A549 (cell line): ENCODE measurements at regions not wholly inside any gene's neighbourhood (a gene's known extent, or its start where the extent isn't known, plus 50 kb on each side); places are given as distances from the start of the nearest gene placed in this dataset.

Experiments
- ATAC-seq, 2 experiments: fragments of 200-7000 bp in 1 of 2; fragments of >200 bp in 1 of 2; cut with Nextera tagmentation in 1 of 2; cut with Tn5 transposase in 1 of 2; 3 replicates each; pipeline versions ENCODE4 v1.8.0 to v1.9.1; 2018 to 2020; ENCODE audit warnings: mild to moderate bottlenecking in 1 of 2, moderate library complexity in 1 of 2
- CTCF ChIA-PET: fragments of 300-600 bp; sonication (Branson Sonifier 250); formaldehyde crosslinking; extraction: SDS; loops from one replicate; lab custom pipeline; 2021; ENCODE audit warnings: antibody characterized with exemption, inconsistent platforms; lab: Yijun Ruan, JAX
- POLR2A ChIA-PET: fragments of 350-600 bp; formaldehyde crosslinking; extraction: SDS; loops from one replicate; lab custom pipeline; 2021; ENCODE audit warnings: antibody characterized with exemption, inconsistent platforms; lab: Yijun Ruan, JAX
- DNase-seq, 2 experiments: peaks; one replicate each; pipeline versions ENCODE4 v3.0.0 to v3.0.0-alpha.2; 2011 to 2016; ENCODE audit warnings: low read depth in 1 of 2, low spot score in 1 of 2
- FAIRE-seq: peaks from 2 replicates; lab custom pipeline; 2011; peaks lifted over from hg19 to GRCh38; lab: Jason Lieb, UNC
- H3K27ac ChIP-seq, 2 experiments: fragments of >200 bp; sonication (Bioruptor Twin); formaldehyde crosslinking; 3 replicates each; pipeline ENCODE4 v1.5.1; 2016 to 2017
- H3K4me1 ChIP-seq: fragments of >200 bp; sonication (Bioruptor Twin); formaldehyde crosslinking; 3 replicates; pipeline ENCODE4 v1.6.1; 2016
- H3K4me2 ChIP-seq: fragments of >200 bp; sonication (Bioruptor Twin); formaldehyde crosslinking; 3 replicates; pipeline ENCODE4 v1.6.1; 2016
- H3K4me3 ChIP-seq: fragments of >200 bp; sonication (Bioruptor Twin); formaldehyde crosslinking; 3 replicates; pipeline ENCODE4 v1.5.1; 2016
- H3K9me3 ChIP-seq: fragments of >200 bp; sonication (Bioruptor Twin); formaldehyde crosslinking; 3 replicates; pipeline ENCODE4 v1.6.1; 2016
- CBX2 ChIP-seq: fragments of 200-600 bp; sonication (generic); IDR thresholded peaks from 2 replicates; pipeline ENCODE4 v1.6.1; 2016; ENCODE audit warnings: low read depth, mild to moderate bottlenecking, borderline replicate concordance
- CEBPB ChIP-seq, 2 experiments: fragments of >200 bp in 1 of 2; sonication (Bioruptor Twin) in 1 of 2; formaldehyde crosslinking in 1 of 2; IDR thresholded peaks; 2 replicates each; pipeline ENCODE4 v1.6.1; 2012 to 2016
- CHD2 ChIP-seq: fragments of 150-350 bp; IDR thresholded peaks from 2 replicates; pipeline ENCODE4 v1.6.1; 2014; ENCODE audit warnings: low read length; ENCODE audit not compliant: partially characterized antibody
- CHD4 ChIP-seq: fragments of 200-600 bp; sonication (generic); IDR thresholded peaks from 2 replicates; pipeline ENCODE4 v1.6.1; 2016; ENCODE audit warnings: antibody characterized with exemption, mild to moderate bottlenecking, borderline replicate concordance
- ELK1 ChIP-seq: fragments of 150-350 bp; IDR thresholded peaks from 2 replicates; pipeline ENCODE4 v1.6.1; 2014; ENCODE audit warnings: low read depth, mild to moderate bottlenecking, low read length
- HDAC2 ChIP-seq: fragments of 200-600 bp; sonication (generic); IDR thresholded peaks from 2 replicates; pipeline ENCODE4 v1.6.1; 2016
- HOXA7 ChIP-seq: fragments of 250-450 bp; sonication (Bioruptor Pico); IDR thresholded peaks from 2 replicates; pipeline ENCODE4 v1.5.0; 2020; ENCODE audit warnings: mild to moderate bottlenecking, moderate library complexity
- HOXB13 ChIP-seq: fragments of 250-450 bp; sonication (Bioruptor Pico); IDR thresholded peaks from 2 replicates; pipeline ENCODE4 v1.5.0; 2020; ENCODE audit warnings: low read depth, mild to moderate bottlenecking, moderate library complexity
- MAFK ChIP-seq: fragments of 450-650 bp; IDR thresholded peaks from 2 replicates; pipeline ENCODE4 v1.6.1; 2014; ENCODE audit not compliant: partially characterized antibody
- MYC ChIP-seq: IDR thresholded peaks from 2 replicates; pipeline ENCODE4 v1.6.1; 2012; ENCODE audit warnings: mild to moderate bottlenecking, inconsistent platforms, low read length, improper control_type of control experiment, borderline replicate concordance
- NPAS2 ChIP-seq: fragments of 250-450 bp; sonication (Bioruptor Pico); IDR thresholded peaks from 2 replicates; pipeline ENCODE4 v1.8.0; 2022; ENCODE audit warnings: mild to moderate bottlenecking, moderate library complexity, borderline replicate concordance
- POLR2A ChIP-seq: IDR thresholded peaks from 2 replicates; pipeline ENCODE4 v1.6.1; 2012; ENCODE audit warnings: mild to moderate bottlenecking, low read length
- RARB ChIP-seq: fragments of 250-450 bp; sonication (Bioruptor Pico); IDR thresholded peaks from 2 replicates; pipeline ENCODE4 v1.8.0; 2021; ENCODE audit warnings: mild to moderate bottlenecking, moderate library complexity
- REST ChIP-seq: fragments of 200-600 bp; sonication (generic); IDR thresholded peaks from 2 replicates; pipeline ENCODE4 v1.6.1; 2016; ENCODE audit warnings: antibody characterized with exemption, mild to moderate bottlenecking, moderate library complexity
- ZFP36 ChIP-seq: fragments of 450-650 bp; IDR thresholded peaks from 2 replicates; pipeline ENCODE4 v1.6.1; 2014; ENCODE audit warnings: borderline replicate concordance; ENCODE audit not compliant: partially characterized antibody
- WGBS: methylation state at CpG from one replicate; pipeline ENCODE4 v1.1.6; 2017; ENCODE audit errors: missing lambda C conversion rate; 5-methylcytosine and 5-hydroxymethylcytosine counted together
- TF ChIP-seq, protein P1 (sequence below): IDR thresholded peaks from 2 replicates; pipeline ENCODE4 v1.6.1; 2012; ENCODE audit warnings: low read depth, borderline replicate concordance
- TF ChIP-seq, protein P2 (sequence below): fragments of >200 bp; sonication (Bioruptor Twin); formaldehyde crosslinking; IDR thresholded peaks from 2 replicates; pipeline ENCODE4 v1.6.1; 2016

DNA sequence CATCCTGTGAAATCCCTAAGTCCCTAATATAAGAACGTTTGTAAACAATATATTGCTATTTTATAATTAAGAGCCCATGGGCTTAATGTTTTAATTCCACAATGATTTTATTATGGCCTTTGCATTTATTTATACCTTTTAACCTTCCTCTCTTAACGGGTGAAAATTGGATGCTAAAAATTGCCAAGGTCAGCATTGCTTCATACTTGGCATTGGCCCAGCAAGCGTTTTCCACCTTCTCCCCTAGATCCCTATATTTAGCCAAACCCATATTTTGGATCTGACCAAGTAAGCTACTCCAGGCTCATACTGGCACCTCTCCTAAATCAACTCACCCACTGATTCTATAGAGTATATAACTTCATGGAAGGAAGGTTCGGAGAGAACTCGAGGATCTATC lies 188.0 kb upstream of the NR2F2 start:
- H3K9me3 ChIP-seq, result no peaks in the 10 kb centered on the region; the same call in 2 of the 3 replicates
- POLR2A ChIA-PET, result no interaction called here
- DNase-seq (no peak), FAIRE-seq (no peak), ATAC-seq (no peak)
- CTCF ChIA-PET, result interaction anchor here (0.6 kb wide), 1 partner anchor 66 kb away, joined by 4 read pairs; no protein-coding TSS in a partner anchor
- no peak overlapping the region for H3K4me3 ChIP-seq
- TF ChIP-seq ELK1, result no peak
- peak; percentile 57 for TF ChIP-seq MAFK
- H3K4me2 ChIP-seq, result no peak overlapping the region
- WGBS, result 55% methylated on average over 5 of the region's 5 CpGs
- no peaks in the 10 kb centered on the region for H3K4me1 ChIP-seq
- no peak overlapping the region for H3K27ac ChIP-seq

- Histone ChIP-seq H3K27ac (no peak overlapping the region), H3K4me1 (no peaks in the 10 kb centered on the region), H3K4me2 (no peak overlapping the region), H3K9me3 (no peaks in the 10 kb centered on the region; the same call in 2 of the 3 replicates), H3K4me3 (no peak overlapping the region)
- DNase-seq (no peak), ATAC-seq (no peak), FAIRE-seq (no peak)
- TF ChIP-seq, protein P1, sequence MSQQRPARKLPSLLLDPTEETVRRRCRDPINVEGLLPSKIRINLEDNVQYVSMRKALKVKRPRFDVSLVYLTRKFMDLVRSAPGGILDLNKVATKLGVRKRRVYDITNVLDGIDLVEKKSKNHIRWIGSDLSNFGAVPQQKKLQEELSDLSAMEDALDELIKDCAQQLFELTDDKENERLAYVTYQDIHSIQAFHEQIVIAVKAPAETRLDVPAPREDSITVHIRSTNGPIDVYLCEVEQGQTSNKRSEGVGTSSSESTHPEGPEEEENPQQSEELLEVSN, result no peak
- TF ChIP-seq CHD2, result no peak
- TF ChIP-seq HDAC2, result no peak
- TF ChIP-seq, protein P2, sequence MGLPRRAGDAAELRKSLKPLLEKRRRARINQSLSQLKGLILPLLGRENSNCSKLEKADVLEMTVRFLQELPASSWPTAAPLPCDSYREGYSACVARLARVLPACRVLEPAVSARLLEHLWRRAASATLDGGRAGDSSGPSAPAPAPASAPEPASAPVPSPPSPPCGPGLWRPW, result no peak
- no peak for TF ChIP-seq REST
- no peak for TF ChIP-seq RARB (CRISPR knock-in tag)
- no peak for TF ChIP-seq CEBPB (IDR thresholded peaks at IDR 0.05)
- TF ChIP-seq CHD4, result no peak
- TF ChIP-seq NPAS2 (CRISPR knock-in tag), result no peak
- TF ChIP-seq ZFP36, result no peak
- TF ChIP-seq POLR2A, result no peak
- WGBS, result 37% methylated on average over 2 of the region's 2 CpGs
- ChIA-PET CTCF (no interaction called here), POLR2A (no interaction called here)
Observed at GRCh38 chr15:96144734-96145133, 185.8 kb upstream of the NR2F2 start.

DNA sequence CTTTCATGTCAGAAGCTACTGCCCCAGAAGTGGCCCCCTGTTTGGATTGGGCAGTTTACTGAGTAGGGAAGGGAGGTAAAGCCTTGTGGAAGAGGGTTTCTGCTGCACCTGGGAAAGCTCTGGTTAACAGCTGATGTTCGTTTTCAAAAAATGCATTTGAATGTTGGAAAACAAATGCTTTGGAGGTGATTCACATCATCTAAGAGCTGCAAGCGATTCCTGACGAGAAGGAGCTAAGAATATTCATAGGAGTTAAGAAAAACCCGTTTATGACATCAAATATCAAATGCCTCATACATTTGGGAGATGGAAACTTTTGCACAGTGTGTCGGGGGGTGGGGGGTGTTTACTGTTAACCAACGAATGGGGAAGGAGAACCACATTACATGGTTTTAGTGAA lies 183.8 kb upstream of the NR2F2 start:
- 42% methylated on average over 6 of the region's 6 CpGs for WGBS
- FAIRE-seq, result no peak
- no peak for ATAC-seq
- Histone ChIP-seq H3K4me2 (no peak overlapping the region), H3K4me1 (peaks cover 5% of the 10 kb centered on the region), H3K9me3 (no peaks in the 10 kb centered on the region; the same call in 2 of the 3 replicates), H3K4me3 (no peak overlapping the region), H3K27ac (no peak overlapping the region)
- POLR2A ChIA-PET, result no interaction called here
- TF ChIP-seq HOXA7 (no peak), CHD2 (no peak), MYC (no peak), HOXB13 (CRISPR knock-in tag) (no peak), CBX2 (no peak), ZFP36 (no peak)
- TF ChIP-seq, all 56 proteins: peak for 0
- CTCF ChIA-PET, result no interaction called here
- DNase-seq, result no peak
